ENCODE measurements at regions not wholly inside any gene's neighbourhood (a gene's known extent, or its start where the extent isn't known, plus 50 kb on each side); places are given as distances from the start of the nearest gene placed in this dataset.

GRCh38 chr5:23823521-23823920 is 316.1 kb downstream of the PRDM9 start:
- TF ChIP-seq EP300 (IDR thresholded peaks at IDR 0.05; ENCODE audit: borderline replicate concordance) (no peak), FOXM1 (IDR thresholded peaks at IDR 0.05; ENCODE audit: borderline replicate concordance, low read depth) (no peak), TEAD4 (IDR thresholded peaks at IDR 0.05) (no peak), RAD21 (IDR thresholded peaks at IDR 0.05; ENCODE audit: low read depth) (no peak), CEBPB (IDR thresholded peaks at IDR 0.05) (no peak), YY1 (IDR thresholded peaks at IDR 0.05; ENCODE audit: low read depth) (no peak)
- TF ChIP-seq, protein P1, sequence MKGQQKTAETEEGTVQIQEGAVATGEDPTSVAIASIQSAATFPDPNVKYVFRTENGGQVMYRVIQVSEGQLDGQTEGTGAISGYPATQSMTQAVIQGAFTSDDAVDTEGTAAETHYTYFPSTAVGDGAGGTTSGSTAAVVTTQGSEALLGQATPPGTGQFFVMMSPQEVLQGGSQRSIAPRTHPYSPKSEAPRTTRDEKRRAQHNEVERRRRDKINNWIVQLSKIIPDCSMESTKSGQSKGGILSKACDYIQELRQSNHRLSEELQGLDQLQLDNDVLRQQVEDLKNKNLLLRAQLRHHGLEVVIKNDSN (IDR thresholded peaks at IDR 0.05), result no peak
- TF ChIP-seq, protein P2, sequence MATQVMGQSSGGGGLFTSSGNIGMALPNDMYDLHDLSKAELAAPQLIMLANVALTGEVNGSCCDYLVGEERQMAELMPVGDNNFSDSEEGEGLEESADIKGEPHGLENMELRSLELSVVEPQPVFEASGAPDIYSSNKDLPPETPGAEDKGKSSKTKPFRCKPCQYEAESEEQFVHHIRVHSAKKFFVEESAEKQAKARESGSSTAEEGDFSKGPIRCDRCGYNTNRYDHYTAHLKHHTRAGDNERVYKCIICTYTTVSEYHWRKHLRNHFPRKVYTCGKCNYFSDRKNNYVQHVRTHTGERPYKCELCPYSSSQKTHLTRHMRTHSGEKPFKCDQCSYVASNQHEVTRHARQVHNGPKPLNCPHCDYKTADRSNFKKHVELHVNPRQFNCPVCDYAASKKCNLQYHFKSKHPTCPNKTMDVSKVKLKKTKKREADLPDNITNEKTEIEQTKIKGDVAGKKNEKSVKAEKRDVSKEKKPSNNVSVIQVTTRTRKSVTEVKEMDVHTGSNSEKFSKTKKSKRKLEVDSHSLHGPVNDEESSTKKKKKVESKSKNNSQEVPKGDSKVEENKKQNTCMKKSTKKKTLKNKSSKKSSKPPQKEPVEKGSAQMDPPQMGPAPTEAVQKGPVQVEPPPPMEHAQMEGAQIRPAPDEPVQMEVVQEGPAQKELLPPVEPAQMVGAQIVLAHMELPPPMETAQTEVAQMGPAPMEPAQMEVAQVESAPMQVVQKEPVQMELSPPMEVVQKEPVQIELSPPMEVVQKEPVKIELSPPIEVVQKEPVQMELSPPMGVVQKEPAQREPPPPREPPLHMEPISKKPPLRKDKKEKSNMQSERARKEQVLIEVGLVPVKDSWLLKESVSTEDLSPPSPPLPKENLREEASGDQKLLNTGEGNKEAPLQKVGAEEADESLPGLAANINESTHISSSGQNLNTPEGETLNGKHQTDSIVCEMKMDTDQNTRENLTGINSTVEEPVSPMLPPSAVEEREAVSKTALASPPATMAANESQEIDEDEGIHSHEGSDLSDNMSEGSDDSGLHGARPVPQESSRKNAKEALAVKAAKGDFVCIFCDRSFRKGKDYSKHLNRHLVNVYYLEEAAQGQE (IDR thresholded peaks at IDR 0.05; ENCODE audit: low read depth), result no peak
- TF ChIP-seq, protein P3, sequence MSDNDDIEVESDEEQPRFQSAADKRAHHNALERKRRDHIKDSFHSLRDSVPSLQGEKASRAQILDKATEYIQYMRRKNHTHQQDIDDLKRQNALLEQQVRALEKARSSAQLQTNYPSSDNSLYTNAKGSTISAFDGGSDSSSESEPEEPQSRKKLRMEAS (IDR thresholded peaks at IDR 0.05), result no peak

GRCh38 chr5:23825196-23825595 is 317.8 kb downstream of the PRDM9 start:
- TF ChIP-seq CEBPB (IDR thresholded peaks at IDR 0.05), result no peak
- TF ChIP-seq NFIC (IDR thresholded peaks at IDR 0.05), result no peak
- no peak for TF ChIP-seq TAF1 (IDR thresholded peaks at IDR 0.05; ENCODE audit: low read depth)
- TF ChIP-seq EP300 (IDR thresholded peaks at IDR 0.05; ENCODE audit: borderline replicate concordance), result no peak
- no peak for TF ChIP-seq FOXM1 (IDR thresholded peaks at IDR 0.05; ENCODE audit: borderline replicate concordance, low read depth)
- TF ChIP-seq TEAD4 (IDR thresholded peaks at IDR 0.05), result no peak
- TF ChIP-seq, protein P3 (IDR thresholded peaks at IDR 0.05), result no peak
- no peak for TF ChIP-seq CREB1 (IDR thresholded peaks at IDR 0.05; ENCODE audit: low read depth)
- no peak for TF ChIP-seq TCF12 (IDR thresholded peaks at IDR 0.05; ENCODE audit: low read depth)
- TF ChIP-seq, protein P2 (IDR thresholded peaks at IDR 0.05; ENCODE audit: low read depth), result no peak
- TF ChIP-seq, protein P1 (IDR thresholded peaks at IDR 0.05), result no peak

- TF ChIP-seq RAD21 (IDR thresholded peaks at IDR 0.05; ENCODE audit: low read depth), result peak; percentile 24; the same call in 1 of the 2 replicates
- no peak for TF ChIP-seq ZBTB7A (IDR thresholded peaks at IDR 0.05; ENCODE audit: low read depth)
Observed at GRCh38 chr5:23840083-23840482, 332.7 kb downstream of the PRDM9 start.

DNA sequence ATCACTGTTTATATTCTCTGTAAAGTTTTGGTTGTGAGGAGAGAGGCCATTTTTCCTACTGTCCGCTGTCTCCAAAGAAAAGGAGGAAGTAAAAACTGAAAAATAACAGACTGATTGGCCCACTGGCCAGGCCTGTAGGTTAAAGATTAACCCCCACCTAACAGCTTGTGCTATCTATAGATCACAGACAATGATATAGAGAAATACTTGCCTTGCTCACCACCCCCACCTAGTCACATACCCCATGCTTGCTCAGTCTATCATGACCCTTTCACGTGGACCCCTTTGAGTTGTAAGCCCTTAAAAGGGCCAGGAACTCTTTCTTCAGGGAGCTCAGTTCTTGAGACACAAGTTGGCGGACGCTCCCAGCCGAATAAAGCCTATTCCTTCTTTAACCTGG is 357.4 kb downstream of the PRDM9 start:
- TF ChIP-seq NFIC (IDR thresholded peaks at IDR 0.05) (no peak), FOXM1 (IDR thresholded peaks at IDR 0.05; ENCODE audit: borderline replicate concordance, low read depth) (no peak), EGR1 (IDR thresholded peaks at IDR 0.05) (no peak), TEAD4 (IDR thresholded peaks at IDR 0.05) (no peak), RAD21 (IDR thresholded peaks at IDR 0.05; ENCODE audit: low read depth) (no peak), CREB1 (IDR thresholded peaks at IDR 0.05; ENCODE audit: low read depth) (no peak), TCF12 (IDR thresholded peaks at IDR 0.05; ENCODE audit: low read depth) (no peak), CEBPB (IDR thresholded peaks at IDR 0.05) (no peak), EP300 (IDR thresholded peaks at IDR 0.05; ENCODE audit: borderline replicate concordance) (no peak), ZBTB7A (IDR thresholded peaks at IDR 0.05; ENCODE audit: low read depth) (no peak), TAF1 (IDR thresholded peaks at IDR 0.05; ENCODE audit: low read depth) (no peak), YY1 (IDR thresholded peaks at IDR 0.05; ENCODE audit: low read depth) (no peak)
- TF ChIP-seq, protein P1 (IDR thresholded peaks at IDR 0.05), result no peak
- TF ChIP-seq, protein P3 (IDR thresholded peaks at IDR 0.05), result no peak
- TF ChIP-seq, protein P2 (IDR thresholded peaks at IDR 0.05; ENCODE audit: low read depth), result no peak
